Lower lobe of right lung (tissue), 2 donors: ENCODE measurements at regions not wholly inside any gene's neighbourhood (a gene's known extent, or its start where the extent isn't known, plus 50 kb on each side); places are given as distances from the start of the nearest gene placed in this dataset.

ENCODE experiments used
- ATAC-seq, 2 donors: fragments of 200-7000 bp; cut with Tn5 transposase; one replicate each; pipeline ENCODE4 v1.9.1; 2020 to 2022; ENCODE audit warnings: mild to moderate bottlenecking in 2 of 2, moderate library complexity in 2 of 2
- DNase-seq: peaks from one replicate; pipeline ENCODE4 v3.0.0-alpha.2; 2020
- H3K27ac ChIP-seq: fragments of 200-600 bp; one replicate; pipeline ENCODE4 v1.8.0; 2022
- H3K27me3 ChIP-seq: fragments of 200-600 bp; one replicate; pipeline ENCODE4 v1.8.0; 2022; ENCODE audit warnings: low read depth
- H3K36me3 ChIP-seq: fragments of 200-600 bp; one replicate; pipeline ENCODE4 v1.8.0; 2022; ENCODE audit warnings: mild to moderate bottlenecking
- H3K4me1 ChIP-seq: fragments of 200-600 bp; one replicate; pipeline ENCODE4 v1.8.0; 2022
- H3K4me3 ChIP-seq: fragments of 200-600 bp; one replicate; pipeline ENCODE4 v1.8.0; 2022; ENCODE audit warnings: mild to moderate bottlenecking
- H3K9me3 ChIP-seq: fragments of 200-600 bp; one replicate; pipeline ENCODE4 v1.8.0; 2022
- intact Hi-C: fragments of 100-400 bp; cut with DNase I; formaldehyde crosslinking; loops from one replicate; pipeline ENCODE4 v1.11.0; 2022
- TF ChIP-seq, protein P1 (sequence below): fragments of 200-600 bp; IDR thresholded peaks from one replicate; pipeline ENCODE4 v1.8.0; 2022; ENCODE audit warnings: antibody characterized with exemption, mild to moderate bottlenecking
- donor health status: DM: no; HTN: yes; CAD: no; lungs with severe emphysema.

DNA sequence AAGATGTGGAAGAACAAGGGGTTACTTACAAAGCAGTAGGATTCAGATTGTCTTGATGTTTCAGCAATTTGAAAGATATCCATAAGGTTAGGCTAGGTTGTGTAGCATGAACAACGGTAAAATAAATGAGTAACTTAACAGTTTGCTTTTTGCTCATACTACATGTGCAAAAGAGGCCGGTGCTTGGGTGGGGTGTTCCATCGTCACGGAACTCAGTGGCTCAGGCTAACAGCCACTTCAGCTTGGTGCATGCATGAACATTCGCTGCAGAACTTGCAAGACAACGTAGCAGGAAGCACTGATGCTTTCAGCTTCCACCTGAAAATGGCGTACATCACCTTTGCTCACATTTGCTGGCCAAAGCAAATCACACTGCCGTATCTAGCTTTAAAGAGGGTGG is 407.3 kb upstream of the CDH20 start:
- DNase-seq (no peak), ATAC-seq (no peak)
- H3K4me1 ChIP-seq: no peaks in the 10 kb centered on the region
- no peak overlapping the region for H3K4me3 ChIP-seq
- no peaks in the 10 kb centered on the region for H3K27me3 ChIP-seq
- intact Hi-C loops: no loop called here
- H3K36me3 ChIP-seq: no peaks in the 10 kb centered on the region
- H3K9me3 ChIP-seq: no peaks in the 10 kb centered on the region
- H3K27ac ChIP-seq: no peak overlapping the region
- TF ChIP-seq, protein P1, sequence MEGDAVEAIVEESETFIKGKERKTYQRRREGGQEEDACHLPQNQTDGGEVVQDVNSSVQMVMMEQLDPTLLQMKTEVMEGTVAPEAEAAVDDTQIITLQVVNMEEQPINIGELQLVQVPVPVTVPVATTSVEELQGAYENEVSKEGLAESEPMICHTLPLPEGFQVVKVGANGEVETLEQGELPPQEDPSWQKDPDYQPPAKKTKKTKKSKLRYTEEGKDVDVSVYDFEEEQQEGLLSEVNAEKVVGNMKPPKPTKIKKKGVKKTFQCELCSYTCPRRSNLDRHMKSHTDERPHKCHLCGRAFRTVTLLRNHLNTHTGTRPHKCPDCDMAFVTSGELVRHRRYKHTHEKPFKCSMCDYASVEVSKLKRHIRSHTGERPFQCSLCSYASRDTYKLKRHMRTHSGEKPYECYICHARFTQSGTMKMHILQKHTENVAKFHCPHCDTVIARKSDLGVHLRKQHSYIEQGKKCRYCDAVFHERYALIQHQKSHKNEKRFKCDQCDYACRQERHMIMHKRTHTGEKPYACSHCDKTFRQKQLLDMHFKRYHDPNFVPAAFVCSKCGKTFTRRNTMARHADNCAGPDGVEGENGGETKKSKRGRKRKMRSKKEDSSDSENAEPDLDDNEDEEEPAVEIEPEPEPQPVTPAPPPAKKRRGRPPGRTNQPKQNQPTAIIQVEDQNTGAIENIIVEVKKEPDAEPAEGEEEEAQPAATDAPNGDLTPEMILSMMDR: no peak

DNA sequence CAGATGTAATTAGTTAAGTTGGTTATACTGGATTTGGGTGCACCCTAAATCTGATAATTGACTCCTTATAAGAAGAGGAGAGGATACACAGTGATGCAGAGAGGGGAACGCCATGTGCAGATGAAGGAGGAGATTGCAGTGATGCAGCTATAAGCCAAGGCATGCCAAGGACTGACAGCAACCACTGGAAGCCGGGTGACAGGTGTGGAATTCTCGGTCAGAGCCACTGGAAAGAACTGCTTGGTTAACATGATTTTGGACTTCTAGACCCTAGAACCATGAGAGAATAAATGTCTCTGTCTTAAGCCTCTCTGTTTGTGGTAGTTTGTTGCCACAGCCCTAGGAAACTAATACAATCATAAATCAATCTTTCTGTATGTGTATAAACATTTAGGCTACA is 403.3 kb upstream of the CDH20 start:
- no peak for DNase-seq
- H3K4me1 ChIP-seq: no peaks in the 10 kb centered on the region
- H3K27me3 ChIP-seq: no peaks in the 10 kb centered on the region
- TF ChIP-seq, protein P1: no peak
- ATAC-seq: no peak
- no peaks in the 10 kb centered on the region for H3K9me3 ChIP-seq
- intact Hi-C loops: no loop called here
- H3K4me3 ChIP-seq: no peak overlapping the region
- no peaks in the 10 kb centered on the region for H3K36me3 ChIP-seq
- H3K27ac ChIP-seq: no peak overlapping the region

DNA sequence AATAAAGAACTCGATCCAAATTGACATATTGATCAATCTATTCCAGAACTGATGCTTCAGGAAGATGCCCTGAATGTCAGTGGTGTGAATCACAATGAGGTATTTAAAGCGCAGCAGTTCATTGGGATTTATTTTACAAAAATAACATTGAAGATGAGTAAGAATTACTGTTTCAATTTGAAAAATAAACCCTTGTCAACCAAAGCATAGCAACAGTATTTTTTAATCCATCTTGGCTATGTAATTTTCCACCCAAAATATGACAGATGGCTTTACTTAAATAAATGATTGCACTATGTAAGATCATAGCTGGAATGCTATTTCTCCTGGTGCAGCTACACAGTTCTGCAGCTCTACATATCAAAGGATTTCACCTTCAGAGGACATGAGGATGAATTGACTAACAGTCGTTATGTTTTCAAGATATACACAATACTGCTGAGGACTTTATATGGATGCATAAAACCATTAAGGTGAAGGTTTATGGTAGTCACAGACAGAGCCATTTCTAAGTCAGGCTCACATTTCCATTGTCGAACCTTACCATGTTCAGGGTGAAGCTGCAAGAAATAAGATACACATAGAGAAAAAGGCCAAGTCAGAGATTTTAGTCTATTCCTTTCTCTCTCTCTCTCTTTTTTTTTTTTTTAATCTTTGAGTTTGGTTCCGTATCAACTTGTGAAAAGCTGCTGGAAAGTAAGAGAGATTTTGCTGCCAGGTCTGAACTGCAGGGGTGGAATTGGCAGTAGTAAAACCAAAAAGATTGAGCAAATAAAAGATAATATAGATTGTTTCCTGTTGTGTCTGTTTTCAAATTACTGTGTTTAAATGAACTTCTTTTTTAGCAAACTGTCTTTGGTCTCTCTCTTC is 398.0 kb upstream of the CDH20 start:
- no peaks in the 10 kb centered on the region for H3K27me3 ChIP-seq
- no peak overlapping the region for H3K4me3 ChIP-seq
- H3K36me3 ChIP-seq: no peaks in the 10 kb centered on the region
- intact Hi-C loops: no loop called here
- TF ChIP-seq, protein P1: no peak
- ATAC-seq: no peak
- H3K9me3 ChIP-seq: no peaks in the 10 kb centered on the region
- no peak for DNase-seq
- no peaks in the 10 kb centered on the region for H3K4me1 ChIP-seq
- no peak overlapping the region for H3K27ac ChIP-seq

DNA sequence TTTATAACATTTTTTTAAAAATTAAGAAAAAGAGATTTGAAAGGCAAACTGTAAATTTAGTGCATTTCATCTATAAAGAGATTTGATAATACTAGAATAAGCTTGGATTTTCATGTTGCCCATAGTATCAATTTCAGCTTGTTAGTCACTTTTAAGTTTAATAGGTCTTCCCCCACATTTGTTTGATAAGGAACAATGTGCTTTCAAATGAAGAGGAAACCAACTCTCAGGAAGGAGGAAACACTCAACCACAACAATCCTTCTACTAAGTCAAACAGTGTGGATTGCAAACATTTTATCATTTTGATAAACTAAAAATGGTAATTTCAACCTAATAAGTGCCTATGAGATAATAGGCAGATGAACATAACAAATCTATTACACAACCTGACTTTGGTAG is 397.1 kb upstream of the CDH20 start:
- TF ChIP-seq, protein P1: no peak
- Histone ChIP-seq H3K4me1 (no peaks in the 10 kb centered on the region), H3K4me3 (no peak overlapping the region), H3K36me3 (no peaks in the 10 kb centered on the region), H3K9me3 (no peaks in the 10 kb centered on the region), H3K27me3 (no peaks in the 10 kb centered on the region), H3K27ac (no peak overlapping the region)
- no peak for ATAC-seq
- intact Hi-C loops: no loop called here
- no peak for DNase-seq

DNA sequence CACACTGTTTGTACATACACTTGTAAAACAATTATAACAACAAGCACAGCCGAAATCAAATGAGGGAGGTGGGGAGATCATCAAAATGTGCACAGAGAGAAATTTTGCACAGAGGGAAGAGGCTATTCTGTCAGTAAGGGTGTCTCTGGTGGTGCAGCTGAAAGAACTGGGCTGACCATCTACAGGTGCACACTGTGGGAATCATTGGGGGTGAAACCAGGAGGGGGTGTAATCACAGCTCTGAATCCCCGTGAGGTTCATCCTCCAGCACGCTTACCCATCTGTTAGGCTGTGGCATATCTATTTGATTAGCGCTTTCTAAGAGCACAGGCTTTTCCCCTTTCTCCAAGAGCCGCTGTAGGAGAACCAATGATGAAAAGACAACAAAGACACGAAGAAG is 389.9 kb upstream of the CDH20 start:
- no peak overlapping the region for H3K27ac ChIP-seq
- H3K36me3 ChIP-seq: no peaks in the 10 kb centered on the region
- H3K4me3 ChIP-seq: no peak overlapping the region
- H3K27me3 ChIP-seq: no peaks in the 10 kb centered on the region
- ATAC-seq: no peak
- H3K4me1 ChIP-seq: no peaks in the 10 kb centered on the region
- intact Hi-C loops: no loop called here
- H3K9me3 ChIP-seq: no peaks in the 10 kb centered on the region
- no peak for DNase-seq
- TF ChIP-seq, protein P1: no peak
